ENCODE measurements at regions not wholly inside any gene's neighbourhood (a gene's known extent, or its start where the extent isn't known, plus 50 kb on each side); places are given as distances from the start of the nearest gene placed in this dataset.
A peak's percentile ranks its signal among the peaks of the same experiment; 100 is the strongest.

DNA sequence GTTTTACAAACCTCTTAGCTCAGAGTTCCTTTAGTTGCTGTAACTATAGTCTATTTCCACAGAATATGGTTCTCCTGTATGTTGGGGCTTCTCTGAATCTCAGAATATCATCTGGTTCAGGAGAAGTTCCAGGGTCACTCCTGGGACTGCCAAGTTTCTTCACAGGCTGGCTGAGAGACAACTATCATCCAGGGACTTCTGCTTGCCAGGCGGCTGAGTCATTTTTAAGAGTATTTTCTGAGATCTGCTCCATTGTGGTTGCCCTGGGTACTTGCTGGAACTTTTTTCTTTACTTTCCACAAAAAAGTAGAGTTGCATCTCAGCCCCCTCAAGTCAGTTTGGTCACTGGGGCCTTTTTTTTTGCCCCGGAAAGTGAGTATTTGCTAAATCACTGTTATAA lies 566.5 kb downstream of the LRRC70 start:
- intact Hi-C loops (cut with micrococcal nuclease) = no loop called here
- Mint-ChIP-seq H3K4me1 (ENCODE audit: insufficient read depth, unreplicated experiment) (no peaks in the 10 kb centered on the region), H3K36me3 (ENCODE audit: insufficient read depth, unreplicated experiment) (no peaks in the 10 kb centered on the region), H3K27ac (ENCODE audit: low read depth, unreplicated experiment) (no peak overlapping the region), H3K4me3 (ENCODE audit: unreplicated experiment) (no peak overlapping the region), H3K9me3 (ENCODE audit: unreplicated experiment) (no peaks in the 10 kb centered on the region), H3K27me3 (ENCODE audit: insufficient read depth, unreplicated experiment) (no peaks in the 10 kb centered on the region)
- TF ChIP-seq, protein P1, sequence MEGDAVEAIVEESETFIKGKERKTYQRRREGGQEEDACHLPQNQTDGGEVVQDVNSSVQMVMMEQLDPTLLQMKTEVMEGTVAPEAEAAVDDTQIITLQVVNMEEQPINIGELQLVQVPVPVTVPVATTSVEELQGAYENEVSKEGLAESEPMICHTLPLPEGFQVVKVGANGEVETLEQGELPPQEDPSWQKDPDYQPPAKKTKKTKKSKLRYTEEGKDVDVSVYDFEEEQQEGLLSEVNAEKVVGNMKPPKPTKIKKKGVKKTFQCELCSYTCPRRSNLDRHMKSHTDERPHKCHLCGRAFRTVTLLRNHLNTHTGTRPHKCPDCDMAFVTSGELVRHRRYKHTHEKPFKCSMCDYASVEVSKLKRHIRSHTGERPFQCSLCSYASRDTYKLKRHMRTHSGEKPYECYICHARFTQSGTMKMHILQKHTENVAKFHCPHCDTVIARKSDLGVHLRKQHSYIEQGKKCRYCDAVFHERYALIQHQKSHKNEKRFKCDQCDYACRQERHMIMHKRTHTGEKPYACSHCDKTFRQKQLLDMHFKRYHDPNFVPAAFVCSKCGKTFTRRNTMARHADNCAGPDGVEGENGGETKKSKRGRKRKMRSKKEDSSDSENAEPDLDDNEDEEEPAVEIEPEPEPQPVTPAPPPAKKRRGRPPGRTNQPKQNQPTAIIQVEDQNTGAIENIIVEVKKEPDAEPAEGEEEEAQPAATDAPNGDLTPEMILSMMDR (IDR thresholded peaks at IDR 0.05; ENCODE audit: unreplicated experiment) = no peak
- CTCF ChIA-PET = interaction anchor here (0.6 to 1.5 kb wide), 3 partner anchors 20 to 702 kb away, joined by 3 to 8 read pairs (median 3); no protein-coding TSS in a partner anchor
- POLR2A ChIA-PET = no interaction called here
- DNase-seq (ENCODE audit: unreplicated experiment) = no peak
- no TSS peak for BruUV-seq (replicated peaks)

DNA sequence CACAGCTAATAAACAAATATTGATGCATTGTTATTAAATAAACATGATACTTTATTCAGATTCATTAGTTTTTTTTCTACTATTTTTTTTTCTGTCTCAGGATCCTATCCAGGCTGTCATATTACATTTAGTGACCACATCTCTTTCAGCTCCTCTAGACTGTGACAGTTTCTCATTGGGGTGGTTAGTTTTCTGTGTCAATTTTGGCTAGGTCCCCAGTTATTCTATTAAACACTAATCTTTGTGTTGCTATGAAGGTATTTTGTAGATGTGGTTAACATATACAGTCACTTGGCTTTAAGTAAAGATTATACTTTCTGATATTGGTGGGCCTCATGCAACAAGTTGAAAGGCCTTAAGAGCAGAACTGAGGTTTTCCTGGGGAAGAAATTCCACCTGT lies 563.0 kb downstream of the LRRC70 start:
- H3K4me1 Mint-ChIP-seq (ENCODE audit: insufficient read depth, unreplicated experiment) = no peaks in the 10 kb centered on the region
- no peaks in the 10 kb centered on the region for H3K27me3 Mint-ChIP-seq (ENCODE audit: insufficient read depth, unreplicated experiment)
- CTCF ChIA-PET = interaction anchor here (0.7 to 1.7 kb wide), 4 partner anchors 12 to 369 kb away, joined by 3 to 5 read pairs (median 4); no protein-coding TSS in a partner anchor
- no peaks in the 10 kb centered on the region for H3K9me3 Mint-ChIP-seq (ENCODE audit: unreplicated experiment)
- H3K4me3 Mint-ChIP-seq (ENCODE audit: unreplicated experiment) = no peak overlapping the region
- TF ChIP-seq, protein P1 (IDR thresholded peaks at IDR 0.05; ENCODE audit: unreplicated experiment) = no peak
- H3K27ac Mint-ChIP-seq (ENCODE audit: low read depth, unreplicated experiment) = no peak overlapping the region
- POLR2A ChIA-PET = no interaction called here
- no peak for DNase-seq (ENCODE audit: unreplicated experiment)
- BruUV-seq (replicated peaks) = no TSS peak
- intact Hi-C loops (cut with micrococcal nuclease) = no loop called here
- no peaks in the 10 kb centered on the region for H3K36me3 Mint-ChIP-seq (ENCODE audit: insufficient read depth, unreplicated experiment)

DNA sequence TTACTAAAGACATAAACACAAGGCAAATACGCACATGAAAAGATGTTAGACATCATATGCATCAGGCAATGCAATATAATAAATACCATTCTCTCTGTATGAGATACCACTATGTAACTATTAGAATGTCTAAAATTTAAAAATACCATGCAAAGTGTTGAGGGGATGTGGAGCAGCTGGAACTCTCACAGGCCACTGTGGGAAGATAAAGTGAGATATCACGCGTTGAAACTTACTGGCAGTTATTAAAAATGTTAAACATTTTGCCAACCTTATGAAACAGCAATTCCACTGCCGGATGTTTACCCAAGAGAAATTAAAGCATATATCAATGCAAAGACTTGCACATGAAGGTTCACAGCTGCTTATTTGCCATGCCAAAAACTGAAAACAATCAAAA lies 556.7 kb downstream of the LRRC70 start:
- Mint-ChIP-seq H3K36me3 (ENCODE audit: insufficient read depth, unreplicated experiment) (no peaks in the 10 kb centered on the region), H3K9me3 (ENCODE audit: unreplicated experiment) (no peaks in the 10 kb centered on the region), H3K27ac (ENCODE audit: low read depth, unreplicated experiment) (no peak overlapping the region), H3K4me1 (ENCODE audit: insufficient read depth, unreplicated experiment) (peaks cover 5% of the 10 kb centered on the region), H3K27me3 (ENCODE audit: insufficient read depth, unreplicated experiment) (no peaks in the 10 kb centered on the region), H3K4me3 (ENCODE audit: unreplicated experiment) (no peak overlapping the region)
- ChIA-PET CTCF (interaction anchor here (1.2 kb wide), 1 partner anchor 10 kb away, joined by 6 read pairs; no protein-coding TSS in a partner anchor), POLR2A (interaction anchor here (1.2 kb wide), 1 partner anchor 17 kb away, joined by 3 read pairs; no protein-coding TSS in a partner anchor)
- no peak for DNase-seq (ENCODE audit: unreplicated experiment)
- intact Hi-C loops (cut with micrococcal nuclease) = no loop called here
- TF ChIP-seq, protein P1 (IDR thresholded peaks at IDR 0.05; ENCODE audit: unreplicated experiment) = no peak
- BruUV-seq (replicated peaks) = no TSS peak

DNA sequence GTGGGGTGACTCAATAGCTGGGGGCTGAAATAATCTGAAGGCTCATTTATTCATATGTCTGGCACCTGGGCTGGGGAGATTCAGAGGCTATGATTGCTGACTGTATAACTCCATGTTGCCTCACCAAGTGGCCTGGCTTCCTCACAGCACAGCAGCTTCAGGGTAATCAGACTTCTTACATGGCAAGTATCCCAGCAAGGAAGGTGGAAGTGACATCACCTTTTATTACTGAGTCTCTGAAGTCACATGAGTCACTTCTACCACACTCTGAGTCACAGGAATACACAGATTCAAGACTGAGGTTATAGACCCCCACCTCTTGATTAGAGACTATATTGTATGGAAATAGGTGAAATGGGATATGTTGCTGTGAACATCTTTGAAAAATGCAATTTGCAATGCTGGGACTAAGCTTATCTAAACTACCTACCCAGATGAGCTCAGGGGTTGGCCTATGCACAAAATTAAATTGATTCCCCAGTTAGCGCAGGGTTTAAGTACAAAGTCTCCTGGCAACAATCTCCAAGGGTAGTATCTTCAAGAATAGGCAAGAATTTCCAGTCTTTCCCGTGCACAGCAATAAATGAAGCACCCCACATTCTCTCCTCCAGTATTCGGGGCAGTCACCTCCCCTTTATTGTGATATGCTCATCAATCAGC lies 553.1 kb downstream of the LRRC70 start:
- TF ChIP-seq, protein P1 (IDR thresholded peaks at IDR 0.05; ENCODE audit: unreplicated experiment) = no peak
- Mint-ChIP-seq H3K9me3 (ENCODE audit: unreplicated experiment) (no peaks in the 10 kb centered on the region), H3K4me3 (ENCODE audit: unreplicated experiment) (no peak overlapping the region), H3K27ac (ENCODE audit: low read depth, unreplicated experiment) (no peak overlapping the region), H3K36me3 (ENCODE audit: insufficient read depth, unreplicated experiment) (no peaks in the 10 kb centered on the region), H3K27me3 (ENCODE audit: insufficient read depth, unreplicated experiment) (no peaks in the 10 kb centered on the region), H3K4me1 (ENCODE audit: insufficient read depth, unreplicated experiment) (peaks cover 12% of the 10 kb centered on the region)
- peak; percentile 60 for DNase-seq (ENCODE audit: unreplicated experiment)
- intact Hi-C loops (cut with micrococcal nuclease) = no loop called here
- ChIA-PET CTCF (interaction anchor here (0.6 kb wide), 1 partner anchor 181 kb away, joined by 4 read pairs; no protein-coding TSS in a partner anchor), POLR2A (no interaction called here)
- BruUV-seq (replicated peaks) = no TSS peak

Measured in MCF 10A (cell line).